SK-N-MC (cell line): ENCODE measurements at regions not wholly inside any gene's neighbourhood (a gene's known extent, or its start where the extent isn't known, plus 50 kb on each side); places are given as distances from the start of the nearest gene placed in this dataset.

Experiments
- DNase-seq: peaks from one replicate; pipeline ENCODE4 v3.0.0-alpha.2; 2011; ENCODE audit warnings: low read depth, low spot score
- H3K27ac ChIP-seq: fragments of 200-600 bp; sonication (generic); 2 replicates; pipeline ENCODE4 v1.5.1; 2016; ENCODE audit warnings: mixed run types
- H3K36me3 ChIP-seq: fragments of 200-600 bp; sonication (generic); 2 replicates; pipeline ENCODE4 v1.6.1; 2017; ENCODE audit warnings: antibody characterized with exemption, low read length, mixed read lengths; ENCODE audit not compliant: insufficient read depth
- H3K4me3 ChIP-seq: fragments of 200-600 bp; sonication (generic); 2 replicates; pipeline ENCODE4 v1.5.1; 2016
- H3K9ac ChIP-seq: fragments of 200-600 bp; sonication (generic); 2 replicates; pipeline ENCODE4 v1.8.0; 2017; ENCODE audit warnings: mixed run types, mixed read lengths; ENCODE audit not compliant: insufficient read length
- H3K9me3 ChIP-seq: fragments of 200-600 bp; sonication (generic); 2 replicates; pipeline ENCODE4 v1.6.1; 2017; ENCODE audit warnings: low read depth, mild to moderate bottlenecking, antibody characterized with exemption, low read length, moderate library complexity, mixed read lengths
- EZH2 ChIP-seq: fragments of 200-600 bp; sonication (generic); IDR thresholded peaks from one replicate; pipeline ENCODE4 v1.6.1; 2017; ENCODE audit warnings: antibody characterized with exemption
- FOXP2 ChIP-seq: optimal IDR thresholded peaks from 2 replicates; pipeline ENCODE3; 2011; ENCODE audit warnings: mild to moderate bottlenecking, moderate library complexity; ENCODE audit not compliant: insufficient read depth; ENCODE audit errors: extremely low read length, control extremely low read depth
- POLR2AphosphoS5 ChIP-seq: IDR thresholded peaks from 2 replicates; pipeline ENCODE4 v1.6.1; 2012; ENCODE audit warnings: mild to moderate bottlenecking, low read depth, low read length, borderline replicate concordance

GRCh38 chr4:123913598-123913997 is 517.0 kb downstream of the SPRY1 start:
- no peak for DNase-seq
- Histone ChIP-seq H3K36me3 (no peaks in the 10 kb centered on the region), H3K9me3 (no peaks in the 10 kb centered on the region), H3K27ac (no peak overlapping the region), H3K9ac (no peak overlapping the region), H3K4me3 (no peak overlapping the region)
- TF ChIP-seq POLR2AphosphoS5 = no peak
- no peak for TF ChIP-seq EZH2
- no peak for TF ChIP-seq FOXP2

- TF ChIP-seq FOXP2 (no peak), EZH2 (no peak), POLR2AphosphoS5 (no peak)
- no peak overlapping the region for H3K4me3 ChIP-seq
- no peaks in the 10 kb centered on the region for H3K36me3 ChIP-seq
- DNase-seq = no peak
- H3K9ac ChIP-seq = no peak overlapping the region
- H3K27ac ChIP-seq = no peak overlapping the region
- no peaks in the 10 kb centered on the region for H3K9me3 ChIP-seq
Measured at GRCh38 chr4:123916821-123917220, 520.2 kb downstream of the SPRY1 start.

GRCh38 chr4:123919576-123920098 is 523.0 kb downstream of the SPRY1 start:
- Histone ChIP-seq H3K4me3 (no peak overlapping the region), H3K36me3 (no peaks in the 10 kb centered on the region), H3K27ac (no peak overlapping the region), H3K9ac (no peak overlapping the region), H3K9me3 (no peaks in the 10 kb centered on the region)
- TF ChIP-seq EZH2 = no peak
- no peak for TF ChIP-seq FOXP2
- TF ChIP-seq POLR2AphosphoS5 = no peak
- no peak for DNase-seq

GRCh38 chr4:123921339-123921738 is 524.7 kb downstream of the SPRY1 start:
- Histone ChIP-seq H3K4me3 (no peak overlapping the region), H3K27ac (no peak overlapping the region), H3K9me3 (no peaks in the 10 kb centered on the region), H3K9ac (no peak overlapping the region), H3K36me3 (no peaks in the 10 kb centered on the region)
- no peak for DNase-seq
- TF ChIP-seq EZH2 = no peak
- no peak for TF ChIP-seq POLR2AphosphoS5
- TF ChIP-seq FOXP2 = no peak

- TF ChIP-seq FOXP2 (no peak), EZH2 (no peak), POLR2AphosphoS5 (no peak)
- Histone ChIP-seq H3K36me3 (no peaks in the 10 kb centered on the region), H3K9me3 (no peaks in the 10 kb centered on the region), H3K27ac (no peak overlapping the region), H3K9ac (no peak overlapping the region), H3K4me3 (no peak overlapping the region)
- DNase-seq = peak; percentile 10
Measured at GRCh38 chr4:123922847-123923246, 526.3 kb downstream of the SPRY1 start.

- no peaks in the 10 kb centered on the region for H3K9me3 ChIP-seq
- no peak for DNase-seq
- H3K4me3 ChIP-seq = no peak overlapping the region
- no peaks in the 10 kb centered on the region for H3K36me3 ChIP-seq
- TF ChIP-seq POLR2AphosphoS5 = no peak
- no peak for TF ChIP-seq EZH2
- no peak for TF ChIP-seq FOXP2
- no peak overlapping the region for H3K9ac ChIP-seq
- no peak overlapping the region for H3K27ac ChIP-seq
Measured at GRCh38 chr4:123924536-123924935, 527.9 kb downstream of the SPRY1 start.

- no peak for DNase-seq
- Histone ChIP-seq H3K27ac (no peak overlapping the region), H3K9ac (no peak overlapping the region), H3K4me3 (no peak overlapping the region), H3K9me3 (no peaks in the 10 kb centered on the region), H3K36me3 (no peaks in the 10 kb centered on the region)
- TF ChIP-seq FOXP2 = no peak
- TF ChIP-seq EZH2 = no peak
- TF ChIP-seq POLR2AphosphoS5 = no peak
Measured at GRCh38 chr4:123929565-123929964, 533.0 kb downstream of the SPRY1 start.

GRCh38 chr4:123930996-123931395 is 534.4 kb downstream of the SPRY1 start:
- no peak overlapping the region for H3K9ac ChIP-seq
- no peak overlapping the region for H3K27ac ChIP-seq
- H3K4me3 ChIP-seq = no peak overlapping the region
- H3K36me3 ChIP-seq = no peaks in the 10 kb centered on the region
- TF ChIP-seq FOXP2 = no peak
- no peak for DNase-seq
- no peaks in the 10 kb centered on the region for H3K9me3 ChIP-seq

- H3K9ac ChIP-seq = no peak overlapping the region
- TF ChIP-seq POLR2AphosphoS5 (no peak), EZH2 (no peak), FOXP2 (no peak)
- no peak overlapping the region for H3K27ac ChIP-seq
- no peak overlapping the region for H3K4me3 ChIP-seq
- DNase-seq = no peak
- H3K36me3 ChIP-seq = no peaks in the 10 kb centered on the region
- H3K9me3 ChIP-seq = no peaks in the 10 kb centered on the region
Measured at GRCh38 chr4:123934096-123934495, 537.5 kb downstream of the SPRY1 start.
